ENCODE measurements at regions not wholly inside any gene's neighbourhood (a gene's known extent, or its start where the extent isn't known, plus 50 kb on each side); places are given as distances from the start of the nearest gene placed in this dataset.

DNA sequence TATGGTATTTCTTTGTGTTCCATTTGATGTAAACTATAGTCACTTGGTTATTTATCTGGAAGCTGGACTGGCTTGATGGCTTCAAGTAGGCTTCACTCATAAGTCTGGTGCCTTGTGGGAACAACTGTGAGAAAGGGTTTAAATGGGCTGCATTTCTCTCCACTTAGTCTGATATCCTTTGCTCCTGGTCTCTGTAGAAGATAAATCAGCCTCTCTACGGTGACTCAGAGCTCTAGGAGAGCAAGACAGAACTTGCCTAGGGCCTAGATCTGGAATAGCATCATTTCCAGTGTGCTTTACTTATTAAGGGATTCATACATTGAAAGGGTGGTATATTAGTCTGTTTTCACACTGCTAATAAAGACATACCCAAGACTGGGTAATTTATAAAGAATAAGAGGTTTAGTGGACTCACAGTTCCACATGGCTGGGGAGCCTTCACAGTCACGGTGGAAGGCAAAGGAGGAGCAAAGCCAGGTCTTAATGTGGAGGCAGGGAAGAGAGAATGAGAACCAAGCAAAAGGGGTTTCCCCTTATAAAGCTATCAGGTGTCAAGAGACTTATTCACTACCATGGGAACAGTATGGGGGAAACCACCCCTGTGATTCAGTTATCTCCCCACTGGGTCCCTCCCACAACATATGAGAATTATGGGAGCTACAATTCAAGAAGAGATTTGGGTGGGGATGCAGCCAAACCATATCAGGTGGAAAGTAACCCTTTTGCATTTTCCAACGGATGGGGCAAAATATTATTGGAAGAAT is 1746.4 kb upstream of the PCDH7 start:
- Histone ChIP-seq H3K4me1 (ENCODE audit: control insufficient read depth in 1 of 2, insufficient read depth in 2 of 2, low read length in 2 of 2) (no peaks in the 10 kb centered on the region), H3K36me3 (ENCODE audit: control insufficient read depth in 1 of 2, insufficient read depth in 2 of 2, low read length in 2 of 2) (no peaks in the 10 kb centered on the region), H3K4me3 (ENCODE audit: low read depth in 1 of 2, low read length in 2 of 2) (no peak overlapping the region), H3K27ac (ENCODE audit: low read depth, low read length) (no peak overlapping the region), H3K9ac (ENCODE audit: low read depth in 1 of 2, low read length in 2 of 2) (no peak overlapping the region), H3K27me3 (ENCODE audit: control insufficient read depth in 1 of 2, insufficient read depth in 2 of 2, low read length in 2 of 2) (no peaks in the 10 kb centered on the region), H3K9me3 (ENCODE audit: control insufficient read depth in 1 of 2, low read length in 2 of 2) (peaks cover 3 to 4% of the 10 kb centered on the region in 2 donors)

DNA sequence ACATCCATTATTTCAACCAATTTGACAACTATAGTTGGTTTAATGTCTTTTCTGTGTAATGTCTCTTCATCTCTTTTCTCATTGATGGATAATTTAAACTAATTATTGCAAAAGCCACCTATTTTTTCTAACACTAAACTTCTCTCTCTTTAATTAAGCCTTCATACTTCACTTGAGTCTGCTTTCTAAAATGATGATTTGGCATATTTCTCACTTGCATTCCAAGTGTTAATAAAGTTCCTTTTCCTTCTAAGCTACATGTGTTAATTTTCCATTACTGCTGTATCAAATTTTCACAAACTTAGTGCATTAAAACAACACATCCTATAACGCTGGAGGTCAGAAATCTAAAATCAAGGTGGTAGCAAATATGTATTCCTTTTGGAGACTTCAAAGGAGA is 1743.8 kb upstream of the PCDH7 start:
- H3K4me1 ChIP-seq (ENCODE audit: control insufficient read depth in 1 of 2, insufficient read depth in 2 of 2, low read length in 2 of 2): no peaks in the 10 kb centered on the region
- H3K27me3 ChIP-seq (ENCODE audit: control insufficient read depth in 1 of 2, insufficient read depth in 2 of 2, low read length in 2 of 2): no peaks in the 10 kb centered on the region
- H3K9ac ChIP-seq (ENCODE audit: low read depth in 1 of 2, low read length in 2 of 2): no peak overlapping the region
- no peaks in the 10 kb centered on the region for H3K36me3 ChIP-seq (ENCODE audit: control insufficient read depth in 1 of 2, insufficient read depth in 2 of 2, low read length in 2 of 2)
- peaks cover 3 to 10% of the 10 kb centered on the region in 2 donors for H3K9me3 ChIP-seq (ENCODE audit: control insufficient read depth in 1 of 2, low read length in 2 of 2)
- H3K27ac ChIP-seq (ENCODE audit: low read depth, low read length): no peak overlapping the region
- no peak overlapping the region for H3K4me3 ChIP-seq (ENCODE audit: low read depth in 1 of 2, low read length in 2 of 2)

- no peak overlapping the region for H3K9ac ChIP-seq (ENCODE audit: low read depth in 1 of 2, low read length in 2 of 2)
- no peaks in the 10 kb centered on the region for H3K36me3 ChIP-seq (ENCODE audit: control insufficient read depth in 1 of 2, insufficient read depth in 2 of 2, low read length in 2 of 2)
- peaks cover 2% of the 10 kb centered on the region in 2 donors for H3K9me3 ChIP-seq (ENCODE audit: control insufficient read depth in 1 of 2, low read length in 2 of 2)
- H3K4me1 ChIP-seq (ENCODE audit: control insufficient read depth in 1 of 2, insufficient read depth in 2 of 2, low read length in 2 of 2): no peaks in the 10 kb centered on the region
- no peak overlapping the region for H3K4me3 ChIP-seq (ENCODE audit: low read depth in 1 of 2, low read length in 2 of 2)
- no peaks in the 10 kb centered on the region for H3K27me3 ChIP-seq (ENCODE audit: control insufficient read depth in 1 of 2, insufficient read depth in 2 of 2, low read length in 2 of 2)
- H3K27ac ChIP-seq (ENCODE audit: low read depth, low read length): no peak overlapping the region
Observed at GRCh38 chr4:29002151-29002550, 1718.0 kb upstream of the PCDH7 start.

DNA sequence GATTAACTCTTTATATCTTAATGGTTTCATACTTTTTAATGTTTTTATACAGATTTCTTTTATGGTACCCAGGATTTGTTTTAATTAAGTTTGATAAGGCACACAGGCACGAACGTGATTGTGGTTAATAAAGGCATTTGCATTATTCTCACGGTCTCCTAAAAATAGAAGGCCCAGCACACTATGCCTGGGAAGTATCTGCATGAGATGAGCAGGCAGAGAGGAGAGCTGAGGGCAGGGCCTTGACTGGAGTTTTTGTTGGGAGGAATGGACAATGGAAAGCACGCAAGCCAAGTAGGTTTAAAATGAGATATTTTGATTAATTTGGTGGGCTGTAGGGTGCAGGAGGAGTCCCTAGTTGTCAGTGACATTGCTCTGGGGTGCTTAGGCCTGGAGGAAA is 1714.3 kb upstream of the PCDH7 start:
- Histone ChIP-seq H3K4me3 (ENCODE audit: low read depth in 1 of 2, low read length in 2 of 2) (no peak overlapping the region), H3K36me3 (ENCODE audit: control insufficient read depth in 1 of 2, insufficient read depth in 2 of 2, low read length in 2 of 2) (no peaks in the 10 kb centered on the region), H3K4me1 (ENCODE audit: control insufficient read depth in 1 of 2, insufficient read depth in 2 of 2, low read length in 2 of 2) (no peaks in the 10 kb centered on the region), H3K27ac (ENCODE audit: low read depth, low read length) (no peak overlapping the region), H3K9ac (ENCODE audit: low read depth in 1 of 2, low read length in 2 of 2) (no peak overlapping the region), H3K27me3 (ENCODE audit: control insufficient read depth in 1 of 2, insufficient read depth in 2 of 2, low read length in 2 of 2) (no peaks in the 10 kb centered on the region), H3K9me3 (ENCODE audit: control insufficient read depth in 1 of 2, low read length in 2 of 2) (peaks cover 2 to 4% of the 10 kb centered on the region in 2 donors)

- no peaks in the 10 kb centered on the region for H3K27me3 ChIP-seq (ENCODE audit: control insufficient read depth in 1 of 2, insufficient read depth in 2 of 2, low read length in 2 of 2)
- no peak overlapping the region for H3K4me3 ChIP-seq (ENCODE audit: low read depth in 1 of 2, low read length in 2 of 2)
- no peak overlapping the region for H3K9ac ChIP-seq (ENCODE audit: low read depth in 1 of 2, low read length in 2 of 2)
- H3K9me3 ChIP-seq (ENCODE audit: control insufficient read depth in 1 of 2, low read length in 2 of 2): peaks cover 4 to 8% of the 10 kb centered on the region in 2 donors
- H3K4me1 ChIP-seq (ENCODE audit: control insufficient read depth in 1 of 2, insufficient read depth in 2 of 2, low read length in 2 of 2): no peaks in the 10 kb centered on the region
- H3K27ac ChIP-seq (ENCODE audit: low read depth, low read length): no peak overlapping the region
- no peaks in the 10 kb centered on the region for H3K36me3 ChIP-seq (ENCODE audit: control insufficient read depth in 1 of 2, insufficient read depth in 2 of 2, low read length in 2 of 2)
Observed at GRCh38 chr4:29009908-29010307, 1710.3 kb upstream of the PCDH7 start.

- no peaks in the 10 kb centered on the region for H3K36me3 ChIP-seq (ENCODE audit: control insufficient read depth in 1 of 2, insufficient read depth in 2 of 2, low read length in 2 of 2)
- no peak overlapping the region for H3K27ac ChIP-seq (ENCODE audit: low read depth, low read length)
- H3K27me3 ChIP-seq (ENCODE audit: control insufficient read depth in 1 of 2, insufficient read depth in 2 of 2, low read length in 2 of 2): no peaks in the 10 kb centered on the region
- peaks cover 6% of the 10 kb centered on the region in 2 donors for H3K9me3 ChIP-seq (ENCODE audit: control insufficient read depth in 1 of 2, low read length in 2 of 2)
- no peak overlapping the region for H3K4me3 ChIP-seq (ENCODE audit: low read depth in 1 of 2, low read length in 2 of 2)
- H3K4me1 ChIP-seq (ENCODE audit: control insufficient read depth in 1 of 2, insufficient read depth in 2 of 2, low read length in 2 of 2): no peaks in the 10 kb centered on the region
- H3K9ac ChIP-seq (ENCODE audit: low read depth in 1 of 2, low read length in 2 of 2): no peak overlapping the region
Observed at GRCh38 chr4:29013341-29013740, 1706.8 kb upstream of the PCDH7 start.

GRCh38 chr4:29014555-29014954 is 1705.6 kb upstream of the PCDH7 start:
- Histone ChIP-seq H3K9ac (ENCODE audit: low read depth in 1 of 2, low read length in 2 of 2) (no peak overlapping the region), H3K4me3 (ENCODE audit: low read depth in 1 of 2, low read length in 2 of 2) (no peak overlapping the region), H3K4me1 (ENCODE audit: control insufficient read depth in 1 of 2, insufficient read depth in 2 of 2, low read length in 2 of 2) (no peaks in the 10 kb centered on the region), H3K27ac (ENCODE audit: low read depth, low read length) (no peak overlapping the region), H3K9me3 (ENCODE audit: control insufficient read depth in 1 of 2, low read length in 2 of 2) (peaks cover 4 to 6% of the 10 kb centered on the region in 2 donors), H3K27me3 (ENCODE audit: control insufficient read depth in 1 of 2, insufficient read depth in 2 of 2, low read length in 2 of 2) (no peaks in the 10 kb centered on the region), H3K36me3 (ENCODE audit: control insufficient read depth in 1 of 2, insufficient read depth in 2 of 2, low read length in 2 of 2) (no peaks in the 10 kb centered on the region)

GRCh38 chr4:29033703-29034102 is 1686.5 kb upstream of the PCDH7 start:
- Histone ChIP-seq H3K36me3 (ENCODE audit: control insufficient read depth in 1 of 2, insufficient read depth in 2 of 2, low read length in 2 of 2) (no peaks in the 10 kb centered on the region), H3K27ac (ENCODE audit: low read depth, low read length) (no peak overlapping the region), H3K4me1 (ENCODE audit: control insufficient read depth in 1 of 2, insufficient read depth in 2 of 2, low read length in 2 of 2) (no peaks in the 10 kb centered on the region), H3K9ac (ENCODE audit: low read depth in 1 of 2, low read length in 2 of 2) (no peak overlapping the region), H3K27me3 (ENCODE audit: control insufficient read depth in 1 of 2, insufficient read depth in 2 of 2, low read length in 2 of 2) (no peaks in the 10 kb centered on the region), H3K9me3 (ENCODE audit: control insufficient read depth in 1 of 2, low read length in 2 of 2) (peaks cover 0 to 8% of the 10 kb centered on the region in 2 donors), H3K4me3 (ENCODE audit: low read depth in 1 of 2, low read length in 2 of 2) (no peak overlapping the region)

DNA sequence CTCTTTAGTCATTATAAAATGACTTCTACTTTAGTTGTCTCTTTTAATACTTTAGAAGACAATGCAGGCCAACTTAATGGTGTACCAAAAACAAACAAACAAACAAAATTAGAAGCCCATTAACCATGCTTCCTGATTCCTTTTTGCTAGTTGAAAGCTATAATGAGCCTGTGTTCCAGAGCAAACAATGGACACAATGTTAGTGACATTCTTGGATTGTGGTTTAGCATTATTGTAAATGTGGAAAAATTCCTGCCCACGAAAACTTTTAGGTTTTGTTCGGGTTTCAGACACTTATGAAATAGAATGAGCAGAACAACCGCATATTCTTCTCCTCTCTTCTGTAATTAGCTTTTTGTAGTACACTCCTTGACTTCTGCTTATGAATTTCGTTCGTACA is 1682.7 kb upstream of the PCDH7 start:
- Histone ChIP-seq H3K9ac (ENCODE audit: low read depth in 1 of 2, low read length in 2 of 2) (no peak overlapping the region), H3K4me3 (ENCODE audit: low read depth in 1 of 2, low read length in 2 of 2) (no peak overlapping the region), H3K36me3 (ENCODE audit: control insufficient read depth in 1 of 2, insufficient read depth in 2 of 2, low read length in 2 of 2) (no peaks in the 10 kb centered on the region), H3K4me1 (ENCODE audit: control insufficient read depth in 1 of 2, insufficient read depth in 2 of 2, low read length in 2 of 2) (no peaks in the 10 kb centered on the region), H3K9me3 (ENCODE audit: control insufficient read depth in 1 of 2, low read length in 2 of 2) (peaks cover 0 to 12% of the 10 kb centered on the region in 2 donors), H3K27me3 (ENCODE audit: control insufficient read depth in 1 of 2, insufficient read depth in 2 of 2, low read length in 2 of 2) (no peaks in the 10 kb centered on the region), H3K27ac (ENCODE audit: low read depth, low read length) (no peak overlapping the region)

- no peaks in the 10 kb centered on the region for H3K4me1 ChIP-seq (ENCODE audit: control insufficient read depth in 1 of 2, insufficient read depth in 2 of 2, low read length in 2 of 2)
- no peak overlapping the region for H3K4me3 ChIP-seq (ENCODE audit: low read depth in 1 of 2, low read length in 2 of 2)
- peaks cover 3 to 4% of the 10 kb centered on the region in 2 donors for H3K9me3 ChIP-seq (ENCODE audit: control insufficient read depth in 1 of 2, low read length in 2 of 2)
- H3K9ac ChIP-seq (ENCODE audit: low read depth in 1 of 2, low read length in 2 of 2): no peak overlapping the region
- H3K27me3 ChIP-seq (ENCODE audit: control insufficient read depth in 1 of 2, insufficient read depth in 2 of 2, low read length in 2 of 2): no peaks in the 10 kb centered on the region
- H3K27ac ChIP-seq (ENCODE audit: low read depth, low read length): no peak overlapping the region
- H3K36me3 ChIP-seq (ENCODE audit: control insufficient read depth in 1 of 2, insufficient read depth in 2 of 2, low read length in 2 of 2): no peaks in the 10 kb centered on the region
Observed at GRCh38 chr4:29043411-29043810, 1676.8 kb upstream of the PCDH7 start.

Measured in duodenal mucosa (tissue), 2 donors.